ENCODE measurements at regions not wholly inside any gene's neighbourhood (a gene's known extent, or its start where the extent isn't known, plus 50 kb on each side); places are given as distances from the start of the nearest gene placed in this dataset.
"Not testable (repeated sequence)": the region's sequence is repeated elsewhere in the genome, so short reads cannot be mapped to it uniquely, and the experiment has no call there.

DNA sequence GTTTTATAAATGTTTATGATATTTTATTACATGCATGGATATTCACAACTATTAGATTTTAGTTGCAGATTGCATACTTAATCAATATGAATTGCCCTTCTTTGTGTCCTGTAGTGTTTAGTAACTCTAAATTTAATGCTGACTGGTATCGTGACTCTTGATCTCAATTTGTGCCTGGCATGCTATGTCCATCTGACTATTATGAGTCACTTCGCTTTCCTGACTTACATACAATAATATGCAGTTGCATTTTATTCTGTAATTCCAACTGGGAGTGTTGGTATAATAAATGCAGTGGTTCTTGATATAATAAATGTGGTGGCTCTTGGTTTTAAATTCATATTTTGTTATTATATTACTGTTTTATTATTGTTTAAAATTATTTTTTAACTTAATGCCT, 277.5 kb downstream of the LIG4 start:
- ATAC-seq (ENCODE audit: low read depth in 2 of 2) (no peak), DNase-seq (no peak)
- Mint-ChIP-seq H3K36me3 (no peaks in the 10 kb centered on the region), H3K27ac (no peak overlapping the region), H3K4me1 (no peaks in the 10 kb centered on the region), H3K9me3 (peaks cover 0 to 13% (median 3%) of the 10 kb centered on the region in 7 donors), H3K4me3 (no peak overlapping the region), H3K27me3 (no peaks in the 10 kb centered on the region)
- H3K4me3 ChIP-seq (ENCODE audit: low read depth, low read length) = no peak overlapping the region
- no peaks in the 10 kb centered on the region for H3K4me1 ChIP-seq (ENCODE audit: control insufficient read depth, insufficient read depth, low read length, poor library complexity, severe bottlenecking)
- H3K36me3 ChIP-seq (ENCODE audit: control insufficient read depth, insufficient read depth, low read length) = no peaks in the 10 kb centered on the region
- H3K27ac ChIP-seq (ENCODE audit: insufficient read depth, low read length, poor library complexity, severe bottlenecking) = no peak overlapping the region
- peaks cover 0 to 5% of the 10 kb centered on the region in 2 experiments for H3K9me3 ChIP-seq (ENCODE audit: control insufficient read depth in 2 of 2, low read length in 2 of 2)
- no peaks in the 10 kb centered on the region for H3K27me3 ChIP-seq (ENCODE audit: control insufficient read depth, insufficient read depth, low read length)

- no peak overlapping the region for H3K27ac ChIP-seq (ENCODE audit: insufficient read depth, low read length, poor library complexity, severe bottlenecking)
- H3K27me3 Mint-ChIP-seq = no peaks in the 10 kb centered on the region
- H3K4me3 Mint-ChIP-seq = no peak overlapping the region
- no peaks in the 10 kb centered on the region for H3K4me1 ChIP-seq (ENCODE audit: control insufficient read depth, insufficient read depth, low read length, poor library complexity, severe bottlenecking)
- H3K36me3 Mint-ChIP-seq = no peaks in the 10 kb centered on the region
- H3K4me3 ChIP-seq (ENCODE audit: low read depth, low read length) = no peak overlapping the region
- H3K9me3 ChIP-seq (ENCODE audit: control insufficient read depth in 2 of 2, low read length in 2 of 2) = no peaks in the 10 kb centered on the region
- H3K4me1 Mint-ChIP-seq = no peaks in the 10 kb centered on the region
- H3K27ac Mint-ChIP-seq = no peak overlapping the region
- ATAC-seq (ENCODE audit: low read depth in 2 of 2) (no peak), DNase-seq (no peak)
- H3K27me3 ChIP-seq (ENCODE audit: control insufficient read depth, insufficient read depth, low read length) = no peaks in the 10 kb centered on the region
- peaks cover 0 to 12% (median 4%) of the 10 kb centered on the region in 7 donors for H3K9me3 Mint-ChIP-seq
- H3K36me3 ChIP-seq (ENCODE audit: control insufficient read depth, insufficient read depth, low read length) = no peaks in the 10 kb centered on the region
Measured at GRCh38 chr13:107931056-107931455, 284.3 kb downstream of the LIG4 start.

GRCh38 chr13:107928762-107929161, 286.6 kb downstream of the LIG4 start:
- Mint-ChIP-seq H3K36me3 (no peaks in the 10 kb centered on the region), H3K27me3 (no peaks in the 10 kb centered on the region), H3K4me3 (no peak overlapping the region), H3K27ac (peak overlapping the region in 1 of 3 donors; percentile 76), H3K4me1 (no peaks in the 10 kb centered on the region), H3K9me3 (peaks cover 0 to 12% (median 4%) of the 10 kb centered on the region in 7 donors)
- Histone ChIP-seq H3K4me3 (ENCODE audit: low read depth, low read length) (no peak overlapping the region), H3K4me1 (ENCODE audit: control insufficient read depth, insufficient read depth, low read length, poor library complexity, severe bottlenecking) (no peaks in the 10 kb centered on the region), H3K9me3 (ENCODE audit: control insufficient read depth in 2 of 2, low read length in 2 of 2) (no peaks in the 10 kb centered on the region), H3K27ac (ENCODE audit: insufficient read depth, low read length, poor library complexity, severe bottlenecking) (no peak overlapping the region), H3K36me3 (ENCODE audit: control insufficient read depth, insufficient read depth, low read length) (no peaks in the 10 kb centered on the region), H3K27me3 (ENCODE audit: control insufficient read depth, insufficient read depth, low read length) (no peaks in the 10 kb centered on the region)
- DNase-seq (no peak), ATAC-seq (ENCODE audit: low read depth in 2 of 2) (no peak)

- no peak overlapping the region for H3K4me3 Mint-ChIP-seq
- no peaks in the 10 kb centered on the region for H3K27me3 Mint-ChIP-seq
- H3K9me3 Mint-ChIP-seq = peaks cover 0 to 12% (median 3%) of the 10 kb centered on the region in 7 donors
- no peak for ATAC-seq (ENCODE audit: low read depth in 2 of 2)
- Histone ChIP-seq H3K27ac (ENCODE audit: insufficient read depth, low read length, poor library complexity, severe bottlenecking) (no peak overlapping the region), H3K9me3 (ENCODE audit: control insufficient read depth in 2 of 2, low read length in 2 of 2) (no peaks in the 10 kb centered on the region), H3K4me3 (ENCODE audit: low read depth, low read length) (no peak overlapping the region), H3K4me1 (ENCODE audit: control insufficient read depth, insufficient read depth, low read length, poor library complexity, severe bottlenecking) (no peaks in the 10 kb centered on the region), H3K36me3 (ENCODE audit: control insufficient read depth, insufficient read depth, low read length) (no peaks in the 10 kb centered on the region), H3K27me3 (ENCODE audit: control insufficient read depth, insufficient read depth, low read length) (no peaks in the 10 kb centered on the region)
- no peak for DNase-seq
- no peaks in the 10 kb centered on the region for H3K4me1 Mint-ChIP-seq
- no peaks in the 10 kb centered on the region for H3K36me3 Mint-ChIP-seq
- H3K27ac Mint-ChIP-seq = no peak overlapping the region
Measured at GRCh38 chr13:107927557-107927956, 287.8 kb downstream of the LIG4 start.

DNA sequence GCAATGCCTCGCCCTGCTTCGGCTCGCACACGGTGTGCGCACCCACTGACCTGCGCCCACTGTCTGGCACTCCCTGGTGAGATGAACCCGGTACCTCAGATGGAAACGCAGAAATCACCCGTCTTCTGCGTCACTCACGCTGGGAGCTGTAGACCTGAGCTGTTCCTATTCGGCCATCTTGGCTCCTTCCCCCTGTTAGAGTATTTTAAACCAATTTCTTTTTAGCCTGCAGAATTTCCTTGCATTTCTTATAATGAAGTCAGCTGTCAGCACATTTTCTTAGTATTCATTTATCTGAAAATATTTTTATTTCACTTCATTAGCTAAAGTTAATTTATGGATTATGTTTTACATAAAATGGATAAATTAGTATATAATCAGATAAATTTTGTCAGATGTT, 288.8 kb downstream of the LIG4 start:
- ATAC-seq (ENCODE audit: low read depth in 2 of 2); H3K4me3 Mint-ChIP-seq; H3K36me3 Mint-ChIP-seq; DNase-seq; H3K4me1 Mint-ChIP-seq; H3K36me3 ChIP-seq (ENCODE audit: control insufficient read depth, insufficient read depth, low read length); H3K27me3 Mint-ChIP-seq; H3K27ac Mint-ChIP-seq; H3K27me3 ChIP-seq (ENCODE audit: control insufficient read depth, insufficient read depth, low read length); H3K4me1 ChIP-seq (ENCODE audit: control insufficient read depth, insufficient read depth, low read length, poor library complexity, severe bottlenecking); H3K27ac ChIP-seq (ENCODE audit: insufficient read depth, low read length, poor library complexity, severe bottlenecking); H3K4me3 ChIP-seq (ENCODE audit: low read depth, low read length); H3K9me3 ChIP-seq (ENCODE audit: control insufficient read depth in 2 of 2, low read length in 2 of 2): not testable (repeated sequence)
- peaks cover 0 to 12% (median 3%) of the 10 kb centered on the region in 7 donors for H3K9me3 Mint-ChIP-seq

GRCh38 chr13:107916902-107917301, 298.4 kb downstream of the LIG4 start:
- H3K4me1 Mint-ChIP-seq; H3K36me3 Mint-ChIP-seq; ATAC-seq (ENCODE audit: low read depth in 2 of 2); H3K27me3 ChIP-seq (ENCODE audit: control insufficient read depth, insufficient read depth, low read length); H3K4me3 Mint-ChIP-seq; H3K27me3 Mint-ChIP-seq; H3K9me3 ChIP-seq (ENCODE audit: control insufficient read depth in 2 of 2, low read length in 2 of 2); H3K4me3 ChIP-seq (ENCODE audit: low read depth, low read length); DNase-seq; H3K27ac ChIP-seq (ENCODE audit: insufficient read depth, low read length, poor library complexity, severe bottlenecking); H3K27ac Mint-ChIP-seq; H3K36me3 ChIP-seq (ENCODE audit: control insufficient read depth, insufficient read depth, low read length); H3K4me1 ChIP-seq (ENCODE audit: control insufficient read depth, insufficient read depth, low read length, poor library complexity, severe bottlenecking): not testable (repeated sequence)
- peaks cover 0 to 14% (median 4%) of the 10 kb centered on the region in 7 donors for H3K9me3 Mint-ChIP-seq

DNA sequence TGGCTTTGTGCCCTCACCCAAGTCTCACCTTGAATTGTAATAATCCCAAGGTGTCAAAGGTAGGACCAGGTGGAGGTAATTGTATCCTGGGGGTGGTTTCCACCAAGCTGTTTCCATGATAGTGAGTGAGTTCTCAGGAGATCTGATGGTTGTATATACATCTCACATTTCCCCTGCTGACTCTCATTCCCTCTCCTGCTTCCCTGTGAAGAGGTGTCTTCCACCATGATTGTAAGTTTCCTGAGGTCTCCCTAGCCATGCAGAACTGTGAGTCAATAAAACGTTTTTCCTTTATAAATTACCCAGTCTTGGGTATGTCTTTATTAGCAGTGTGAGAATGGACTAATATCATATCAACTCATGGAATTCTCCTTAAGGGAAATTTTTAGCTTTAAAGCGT, 302.6 kb downstream of the LIG4 start:
- DNase-seq (no peak), ATAC-seq (ENCODE audit: low read depth in 2 of 2) (no peak)
- no peaks in the 10 kb centered on the region for H3K4me1 Mint-ChIP-seq
- Histone ChIP-seq H3K27ac (ENCODE audit: insufficient read depth, low read length, poor library complexity, severe bottlenecking) (no peak overlapping the region), H3K4me3 (ENCODE audit: low read depth, low read length) (no peak overlapping the region), H3K9me3 (ENCODE audit: control insufficient read depth in 2 of 2, low read length in 2 of 2) (peaks cover 0 to 2% of the 10 kb centered on the region in 2 experiments), H3K4me1 (ENCODE audit: control insufficient read depth, insufficient read depth, low read length, poor library complexity, severe bottlenecking) (no peaks in the 10 kb centered on the region), H3K27me3 (ENCODE audit: control insufficient read depth, insufficient read depth, low read length) (no peaks in the 10 kb centered on the region), H3K36me3 (ENCODE audit: control insufficient read depth, insufficient read depth, low read length) (no peaks in the 10 kb centered on the region)
- no peak overlapping the region for H3K4me3 Mint-ChIP-seq
- H3K9me3 Mint-ChIP-seq = peaks cover 0 to 11% (median 4%) of the 10 kb centered on the region in 7 donors
- H3K27me3 Mint-ChIP-seq = no peaks in the 10 kb centered on the region
- no peak overlapping the region for H3K27ac Mint-ChIP-seq
- no peaks in the 10 kb centered on the region for H3K36me3 Mint-ChIP-seq

DNA sequence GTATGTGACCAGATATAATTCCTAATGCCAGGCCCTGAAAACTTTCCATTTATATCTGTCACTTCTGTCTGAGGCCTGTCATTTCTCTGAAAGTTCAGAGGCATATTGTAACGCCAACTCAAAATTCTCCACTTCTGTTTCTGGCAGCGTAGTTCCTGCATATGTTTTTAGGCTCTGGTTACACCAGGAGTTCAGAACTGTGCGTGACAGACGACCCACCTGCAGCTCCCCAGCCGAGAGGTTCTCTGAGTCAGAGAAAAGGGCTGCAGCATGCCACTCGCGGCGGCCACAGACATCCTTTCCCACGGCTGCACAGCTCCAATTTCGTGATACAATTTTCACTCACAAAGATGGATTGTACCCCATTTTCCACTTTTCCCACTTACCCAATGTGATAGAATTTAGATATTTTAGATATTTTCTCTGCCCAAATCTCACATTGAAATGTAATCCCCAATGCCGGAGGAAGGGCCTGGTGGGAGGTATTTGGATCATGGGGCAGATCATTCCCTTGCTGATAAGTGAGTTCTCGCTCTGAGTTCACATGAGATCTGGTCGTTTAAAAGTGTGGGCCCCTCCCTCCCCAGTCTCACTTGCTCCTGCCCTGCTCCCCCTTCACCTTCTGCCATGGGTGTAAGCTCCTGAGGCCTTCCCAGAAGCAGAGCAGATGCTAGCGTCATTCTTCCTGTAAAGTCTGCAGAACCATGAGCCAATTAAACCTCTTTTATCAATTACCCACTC, 308.1 kb downstream of the LIG4 start:
- H3K9me3 ChIP-seq (ENCODE audit: control insufficient read depth in 2 of 2, low read length in 2 of 2) = peaks cover 0 to 2% of the 10 kb centered on the region in 2 experiments
- H3K36me3 ChIP-seq (ENCODE audit: control insufficient read depth, insufficient read depth, low read length) = no peaks in the 10 kb centered on the region
- H3K9me3 Mint-ChIP-seq = peaks cover 0 to 11% (median 4%) of the 10 kb centered on the region in 7 donors
- H3K4me3 ChIP-seq (ENCODE audit: low read depth, low read length) = no peak overlapping the region
- H3K27ac Mint-ChIP-seq = no peak overlapping the region
- no peaks in the 10 kb centered on the region for H3K36me3 Mint-ChIP-seq
- DNase-seq (no peak), ATAC-seq (ENCODE audit: low read depth in 2 of 2) (no peak)
- no peaks in the 10 kb centered on the region for H3K27me3 Mint-ChIP-seq
- H3K4me1 Mint-ChIP-seq = no peaks in the 10 kb centered on the region
- no peak overlapping the region for H3K27ac ChIP-seq (ENCODE audit: insufficient read depth, low read length, poor library complexity, severe bottlenecking)
- H3K4me1 ChIP-seq (ENCODE audit: control insufficient read depth, insufficient read depth, low read length, poor library complexity, severe bottlenecking) = no peaks in the 10 kb centered on the region
- H3K4me3 Mint-ChIP-seq = no peak overlapping the region
- H3K27me3 ChIP-seq (ENCODE audit: control insufficient read depth, insufficient read depth, low read length) = no peaks in the 10 kb centered on the region

Data from CD4-positive, CD25-positive, alpha-beta regulatory T cell (primary cell).